ENCODE measurements at regions not wholly inside any gene's neighbourhood (a gene's known extent, or its start where the extent isn't known, plus 50 kb on each side); places are given as distances from the start of the nearest gene placed in this dataset.

- H3K4me3 ChIP-seq, result no peak overlapping the region
- no peak for DNase-seq
- peak; percentile 43 for TF ChIP-seq CTCF (IDR thresholded peaks at IDR 0.05; ENCODE audit: borderline replicate concordance)
- H3K9me3 ChIP-seq (replicated peaks), result no peaks in the 10 kb centered on the region
- no peak overlapping the region for H3K27ac ChIP-seq (replicated peaks)
- no peaks in the 10 kb centered on the region for H3K36me3 ChIP-seq
- H3K4me1 ChIP-seq, result no peaks in the 10 kb centered on the region
- H3K27me3 ChIP-seq (ENCODE audit: low read depth), result peaks cover 37% of the 10 kb centered on the region
- intact Hi-C loops (cut with micrococcal nuclease), result no loop called here
Measured at GRCh38 chr16:82439678-82440293, 187.0 kb upstream of the CDH13 start.

GRCh38 chr16:82433042-82433441 is 193.7 kb upstream of the CDH13 start:
- no peak for TF ChIP-seq CTCF (IDR thresholded peaks at IDR 0.05; ENCODE audit: borderline replicate concordance)
- no peaks in the 10 kb centered on the region for H3K36me3 ChIP-seq
- intact Hi-C loops (cut with micrococcal nuclease), result no loop called here
- no peak overlapping the region for H3K4me3 ChIP-seq
- DNase-seq, result no peak
- peaks cover 21% of the 10 kb centered on the region for H3K27me3 ChIP-seq (ENCODE audit: low read depth)
- H3K4me1 ChIP-seq, result no peaks in the 10 kb centered on the region
- H3K27ac ChIP-seq (replicated peaks), result no peak overlapping the region
- H3K9me3 ChIP-seq (replicated peaks), result no peaks in the 10 kb centered on the region

DNA sequence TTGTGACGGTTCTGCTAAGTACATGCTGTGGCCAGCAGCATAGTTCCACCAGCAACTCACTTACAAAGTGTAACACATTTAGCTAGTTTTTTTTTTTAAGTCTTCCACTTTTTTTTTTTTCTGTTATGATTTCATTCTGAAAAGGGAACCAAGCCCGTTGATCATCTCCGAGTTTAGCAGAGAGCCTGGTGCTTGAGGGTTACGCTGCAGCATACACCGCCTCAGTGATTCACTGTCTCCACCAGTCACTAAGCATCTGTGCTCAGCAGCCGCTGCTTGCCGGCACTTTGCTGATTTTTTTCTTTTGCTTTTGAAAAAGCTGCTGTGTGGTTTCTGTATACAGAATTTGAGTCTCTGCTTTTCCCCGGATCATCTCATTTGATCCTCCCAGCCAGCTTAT is 194.5 kb upstream of the CDH13 start:
- H3K36me3 ChIP-seq, result no peaks in the 10 kb centered on the region
- peaks cover 25% of the 10 kb centered on the region for H3K27me3 ChIP-seq (ENCODE audit: low read depth)
- no peaks in the 10 kb centered on the region for H3K9me3 ChIP-seq (replicated peaks)
- H3K4me1 ChIP-seq, result no peaks in the 10 kb centered on the region
- DNase-seq, result no peak
- TF ChIP-seq CTCF (IDR thresholded peaks at IDR 0.05; ENCODE audit: borderline replicate concordance), result no peak
- intact Hi-C loops (cut with micrococcal nuclease), result no loop called here
- H3K27ac ChIP-seq (replicated peaks), result no peak overlapping the region
- no peak overlapping the region for H3K4me3 ChIP-seq

DNA sequence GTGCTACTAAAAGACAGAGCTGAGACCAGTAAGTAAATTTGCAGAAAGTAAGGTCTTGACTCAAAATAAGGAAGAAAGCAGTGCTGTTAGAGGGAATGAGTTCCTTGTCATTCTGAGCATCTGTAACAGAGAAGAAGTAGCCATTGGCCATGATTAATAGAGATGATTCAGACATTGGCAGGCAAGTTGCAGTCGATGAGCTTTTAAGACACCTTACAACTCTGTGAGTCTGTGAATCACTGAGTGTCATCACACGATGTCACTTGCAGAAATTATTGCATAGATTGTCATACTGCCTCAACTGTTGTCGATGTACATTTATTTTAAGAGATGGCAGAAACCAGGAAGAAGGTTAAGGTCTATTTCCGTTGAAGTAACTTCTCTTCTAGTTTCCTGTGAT is 201.1 kb upstream of the CDH13 start:
- peaks cover 6% of the 10 kb centered on the region for H3K9me3 ChIP-seq (replicated peaks)
- peaks cover 34% of the 10 kb centered on the region for H3K27me3 ChIP-seq (ENCODE audit: low read depth)
- no peak overlapping the region for H3K4me3 ChIP-seq
- no peak for DNase-seq
- no peak overlapping the region for H3K27ac ChIP-seq (replicated peaks)
- TF ChIP-seq CTCF (IDR thresholded peaks at IDR 0.05; ENCODE audit: borderline replicate concordance), result no peak
- intact Hi-C loops (cut with micrococcal nuclease), result no loop called here
- H3K4me1 ChIP-seq, result no peaks in the 10 kb centered on the region
- H3K36me3 ChIP-seq, result no peaks in the 10 kb centered on the region

GRCh38 chr16:82421851-82422250 is 204.9 kb upstream of the CDH13 start:
- intact Hi-C loops (cut with micrococcal nuclease), result no loop called here
- Histone ChIP-seq H3K4me1 (no peaks in the 10 kb centered on the region), H3K27me3 (ENCODE audit: low read depth) (peaks cover 18% of the 10 kb centered on the region), H3K9me3 (replicated peaks) (peaks cover 6% of the 10 kb centered on the region), H3K4me3 (no peak overlapping the region), H3K27ac (replicated peaks) (no peak overlapping the region), H3K36me3 (no peaks in the 10 kb centered on the region)
- TF ChIP-seq CTCF (IDR thresholded peaks at IDR 0.05; ENCODE audit: borderline replicate concordance), result no peak
- no peak for DNase-seq

Data from left ventricle myocardium inferior (tissue), 1 donor.